Esophagus squamous epithelium (tissue), 5 donors: ENCODE measurements at regions not wholly inside any gene's neighbourhood (a gene's known extent, or its start where the extent isn't known, plus 50 kb on each side); places are given as distances from the start of the nearest gene placed in this dataset.

Source experiments
- DNase-seq: peaks from one replicate; lab custom pipeline; 2025; lab: John Stamatoyannopoulos, UW
- H3K27ac ChIP-seq, 4 donors: fragments of 200-600 bp; sonication (generic); one replicate each; pipeline ENCODE4 v1.5.1; 2016 to 2019; ENCODE audit warnings: mild to moderate bottlenecking in 1 of 4
- H3K27me3 ChIP-seq, 4 donors: fragments of 200-600 bp; sonication (generic); 1 replicate in 3 of 4; 2 replicates in 1 of 4; pipeline versions ENCODE4 v1.5.1 to v1.6.0; 2017 to 2021; ENCODE audit warnings: antibody characterized with exemption in 1 of 4
- H3K36me3 ChIP-seq, 3 donors: fragments of 200-600 bp; sonication (generic); one replicate each; pipeline ENCODE4 v1.5.1; 2016 to 2019
- H3K4me1 ChIP-seq, 3 donors: fragments of 200-600 bp; sonication (generic); one replicate each; pipeline ENCODE4 v1.5.1; 2017 to 2019
- H3K4me3 ChIP-seq, 4 donors: fragments of 200-600 bp; sonication (generic); 1 replicate in 3 of 4; 2 replicates in 1 of 4; pipeline ENCODE4 v1.5.1; 2016 to 2019; ENCODE audit warnings: mild to moderate bottlenecking in 2 of 4, moderate library complexity in 1 of 4
- H3K9me3 ChIP-seq, 3 donors: fragments of 200-600 bp; sonication (generic); one replicate each; pipeline ENCODE4 v1.5.1; 2016 to 2019
- CTCF ChIP-seq, 6 experiments: fragments of 450-650 bp in 4 of 6; fragments of 200-600 bp in 2 of 6; sonication (generic) in 2 of 6; IDR thresholded peaks; one replicate each; pipeline ENCODE4 v1.5.1; 2016 to 2019; ENCODE audit warnings: antibody characterized with exemption in 6 of 6, mild to moderate bottlenecking in 4 of 6, moderate library complexity in 4 of 6
- POLR2A ChIP-seq, 4 donors: fragments of 450-650 bp; IDR thresholded peaks; one replicate each; pipeline ENCODE4 v1.6.1; 2017; ENCODE audit warnings: antibody characterized with exemption in 4 of 4, mild to moderate bottlenecking in 4 of 4, moderate library complexity in 3 of 4
- WGBS, 2 donors: methylation state at CpG; one replicate each; pipeline ENCODE4 v1.1.5; 2018; 5-methylcytosine and 5-hydroxymethylcytosine counted together
- intact Hi-C: fragments of 100-400 bp; cut with DNase I; formaldehyde crosslinking; loops from one replicate; pipeline ENCODE4 v1.15.0; 2022
- donor health status: DM: yes; HTN: yes; CAD: no.

- Histone ChIP-seq H3K27ac (no peak overlapping the region), H3K27me3 (peaks cover 0 to 7% (median 0%) of the 10 kb centered on the region in 4 donors), H3K4me3 (no peak overlapping the region), H3K4me1 (no peaks in the 10 kb centered on the region), H3K36me3 (no peaks in the 10 kb centered on the region), H3K9me3 (no peaks in the 10 kb centered on the region)
- intact Hi-C loops, result no loop called here
- 77 to 82% methylated on average over 5 to 7 of the region's 7 CpGs for WGBS, 2 donors
- no peak for TF ChIP-seq POLR2A (IDR thresholded peaks at IDR 0.05)
- no peak for TF ChIP-seq CTCF (IDR thresholded peaks at IDR 0.05)
- no peak for DNase-seq
These were observed 278.6 kb downstream of the ZSWIM6 start for GRCh38 chr5:61610678-61611024.

- no peak overlapping the region for H3K27ac ChIP-seq
- H3K9me3 ChIP-seq, result no peaks in the 10 kb centered on the region
- TF ChIP-seq CTCF (IDR thresholded peaks at IDR 0.05), result no peak
- TF ChIP-seq POLR2A (IDR thresholded peaks at IDR 0.05), result no peak
- peaks cover 0 to 7% (median 0%) of the 10 kb centered on the region in 4 donors for H3K27me3 ChIP-seq
- H3K4me3 ChIP-seq, result no peak overlapping the region
- no peak for DNase-seq
- no peaks in the 10 kb centered on the region for H3K36me3 ChIP-seq
- intact Hi-C loops, result no loop called here
- no peaks in the 10 kb centered on the region for H3K4me1 ChIP-seq
- WGBS, 2 donors, result 68 to 73% methylated on average over 8 of the region's 8 CpGs
These were observed 280.4 kb downstream of the ZSWIM6 start for GRCh38 chr5:61612431-61612830.

- H3K36me3 ChIP-seq, result no peaks in the 10 kb centered on the region
- peaks cover 0 to 7% (median 0%) of the 10 kb centered on the region in 4 donors for H3K27me3 ChIP-seq
- no peak overlapping the region for H3K4me3 ChIP-seq
- WGBS, 2 donors, result 65 to 79% methylated on average over 1 to 6 of the region's 6 CpGs
- DNase-seq, result no peak
- H3K9me3 ChIP-seq, result no peaks in the 10 kb centered on the region
- TF ChIP-seq CTCF (IDR thresholded peaks at IDR 0.05), result no peak
- TF ChIP-seq POLR2A (IDR thresholded peaks at IDR 0.05), result no peak
- no peaks in the 10 kb centered on the region for H3K4me1 ChIP-seq
- intact Hi-C loops, result no loop called here
- no peak overlapping the region for H3K27ac ChIP-seq
These were observed 281.6 kb downstream of the ZSWIM6 start for GRCh38 chr5:61613679-61614078.

- intact Hi-C loops, result no loop called here
- WGBS, 2 donors, result 66 to 67% methylated on average over 3 of the region's 3 CpGs
These were observed 282.5 kb downstream of the ZSWIM6 start for GRCh38 chr5:61614606-61615005.

GRCh38 chr5:61617039-61617438, 285.0 kb downstream of the ZSWIM6 start:
- Histone ChIP-seq H3K36me3 (no peaks in the 10 kb centered on the region), H3K27me3 (no peaks in the 10 kb centered on the region), H3K4me1 (peaks cover 0 to 24% (median 6%) of the 10 kb centered on the region in 3 donors), H3K27ac (no peak overlapping the region), H3K4me3 (no peak overlapping the region), H3K9me3 (no peaks in the 10 kb centered on the region)
- TF ChIP-seq CTCF (IDR thresholded peaks at IDR 0.05) (no peak), POLR2A (IDR thresholded peaks at IDR 0.05) (no peak)
- intact Hi-C loops, result no loop called here
- no peak for DNase-seq
- WGBS, 2 donors, result 92 to 93% methylated on average over 3 of the region's 3 CpGs

More at GRCh38 chr5:61614606-61615005, 282.5 kb downstream of the ZSWIM6 start:
- Histone ChIP-seq H3K9me3 (no peaks in the 10 kb centered on the region), H3K27ac (no peak overlapping the region), H3K4me1 (peaks cover 0 to 4% (median under 1%) of the 10 kb centered on the region in 3 donors), H3K36me3 (no peaks in the 10 kb centered on the region), H3K27me3 (peaks cover 0 to 7% (median 0%) of the 10 kb centered on the region in 4 donors), H3K4me3 (no peak overlapping the region)
- TF ChIP-seq CTCF (IDR thresholded peaks at IDR 0.05), result no peak
- no peak for TF ChIP-seq POLR2A (IDR thresholded peaks at IDR 0.05)
- DNase-seq, result no peak
